ENCODE measurements at regions not wholly inside any gene's neighbourhood (a gene's known extent, or its start where the extent isn't known, plus 50 kb on each side); places are given as distances from the start of the nearest gene placed in this dataset.
"Not testable (repeated sequence)": the region's sequence is repeated elsewhere in the genome, so short reads cannot be mapped to it uniquely, and the experiment has no call there.

DNA sequence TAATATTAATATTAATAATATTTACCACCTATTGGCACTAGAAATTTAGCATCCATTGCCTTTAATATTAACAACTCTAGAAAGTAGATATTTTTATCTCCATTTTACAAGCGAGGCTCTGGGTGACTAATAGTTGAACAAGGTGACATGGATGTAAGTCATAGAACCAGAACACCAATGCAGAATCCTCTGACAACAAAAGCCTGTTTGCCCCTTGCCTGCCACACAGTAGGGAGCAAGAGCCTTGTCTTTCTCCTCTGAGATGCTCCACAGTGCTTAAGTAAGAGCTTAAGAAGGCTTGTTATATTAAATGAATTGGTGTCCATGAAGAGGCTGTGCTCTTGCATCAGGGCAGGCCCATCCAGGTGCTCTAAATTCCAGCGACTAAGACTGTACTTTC is 51.2 kb upstream of the LBX1 start:
- DNase-seq, result no peak

DNA sequence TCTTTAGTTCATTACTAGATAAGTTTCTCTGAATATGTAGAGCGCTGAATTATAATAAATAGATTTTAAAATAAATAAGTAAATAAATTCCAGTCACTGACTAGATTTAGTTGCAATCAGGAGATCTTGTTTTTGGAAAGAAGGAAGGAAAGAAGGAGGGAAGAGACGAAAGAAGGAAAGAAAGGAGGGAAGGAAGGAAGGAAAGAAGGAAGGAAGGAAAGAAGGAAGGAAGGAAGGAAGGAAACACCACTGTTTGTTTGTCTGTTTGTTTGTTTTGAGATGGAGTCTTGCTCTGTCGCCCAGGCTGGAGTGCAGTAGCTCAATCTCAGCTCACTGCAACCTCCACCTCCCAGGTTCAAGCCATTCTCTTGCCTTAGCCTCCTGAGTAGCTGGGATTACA is 51.7 kb upstream of the LBX1 start:
- DNase-seq, result not testable (repeated sequence)

- no peak for DNase-seq
Observed at GRCh38 chr10:101282947-101283346, 53.7 kb upstream of the LBX1 start.

DNA sequence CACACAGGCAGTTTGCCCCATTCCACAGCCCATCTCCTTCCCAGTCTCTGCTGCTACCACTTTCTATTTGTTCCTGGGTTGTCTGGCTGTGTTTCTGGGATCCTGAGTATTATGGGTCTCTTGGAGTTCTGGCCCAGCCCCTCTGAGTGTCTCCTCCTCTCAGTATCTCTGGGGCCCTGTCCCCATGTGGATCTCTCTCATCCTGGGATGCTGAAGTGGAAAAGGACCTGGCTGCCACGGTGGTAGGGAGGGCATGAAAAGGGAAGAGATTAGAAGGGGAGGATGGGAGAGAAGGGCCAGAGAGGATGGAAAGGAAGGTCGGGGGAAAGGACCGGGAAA is 54.5 kb upstream of the LBX1 start:
- no peak for DNase-seq

GRCh38 chr10:101284101-101284743 is 55.0 kb upstream of the LBX1 start:
- DNase-seq, result no peak

GRCh38 chr10:101284744-101285463 is 55.6 kb upstream of the LBX1 start:
- DNase-seq, result no peak

- DNase-seq, result no peak
Observed at GRCh38 chr10:101285519-101286070, 56.3 kb upstream of the LBX1 start.

GRCh38 chr10:101286248-101287046 is 57.2 kb upstream of the LBX1 start:
- DNase-seq, result no peak

- DNase-seq, result no peak
Observed at GRCh38 chr10:101287183-101287996, 58.1 kb upstream of the LBX1 start.

GRCh38 chr10:101287997-101288635 is 58.9 kb upstream of the LBX1 start:
- no peak for DNase-seq

GRCh38 chr10:101289541-101289940 is 60.3 kb upstream of the LBX1 start:
- DNase-seq, result no peak

DNA sequence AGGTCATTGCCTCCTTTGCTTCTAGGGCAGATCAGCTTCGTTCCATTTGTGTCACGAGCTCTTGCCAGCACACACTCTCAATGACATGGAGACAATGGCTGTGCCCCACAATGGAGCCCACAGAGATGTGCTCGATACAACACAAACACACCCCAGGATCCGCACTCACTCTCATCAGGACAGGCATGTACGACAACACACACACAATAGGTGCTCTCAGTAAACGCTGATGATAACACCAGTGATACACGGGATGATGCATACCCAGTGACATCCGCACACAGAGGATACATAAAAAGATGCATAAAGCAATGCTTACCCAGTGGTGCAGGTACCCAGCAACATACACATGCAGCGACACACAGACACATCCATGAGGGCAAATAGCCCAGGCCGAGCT is 61.2 kb upstream of the LBX1 start:
- DNase-seq, result no peak

- DNase-seq, result no peak
Observed at GRCh38 chr10:101290881-101291280, 61.6 kb upstream of the LBX1 start.

GRCh38 chr10:101291331-101292193 is 62.3 kb upstream of the LBX1 start:
- peak; percentile 39 for DNase-seq

DNA sequence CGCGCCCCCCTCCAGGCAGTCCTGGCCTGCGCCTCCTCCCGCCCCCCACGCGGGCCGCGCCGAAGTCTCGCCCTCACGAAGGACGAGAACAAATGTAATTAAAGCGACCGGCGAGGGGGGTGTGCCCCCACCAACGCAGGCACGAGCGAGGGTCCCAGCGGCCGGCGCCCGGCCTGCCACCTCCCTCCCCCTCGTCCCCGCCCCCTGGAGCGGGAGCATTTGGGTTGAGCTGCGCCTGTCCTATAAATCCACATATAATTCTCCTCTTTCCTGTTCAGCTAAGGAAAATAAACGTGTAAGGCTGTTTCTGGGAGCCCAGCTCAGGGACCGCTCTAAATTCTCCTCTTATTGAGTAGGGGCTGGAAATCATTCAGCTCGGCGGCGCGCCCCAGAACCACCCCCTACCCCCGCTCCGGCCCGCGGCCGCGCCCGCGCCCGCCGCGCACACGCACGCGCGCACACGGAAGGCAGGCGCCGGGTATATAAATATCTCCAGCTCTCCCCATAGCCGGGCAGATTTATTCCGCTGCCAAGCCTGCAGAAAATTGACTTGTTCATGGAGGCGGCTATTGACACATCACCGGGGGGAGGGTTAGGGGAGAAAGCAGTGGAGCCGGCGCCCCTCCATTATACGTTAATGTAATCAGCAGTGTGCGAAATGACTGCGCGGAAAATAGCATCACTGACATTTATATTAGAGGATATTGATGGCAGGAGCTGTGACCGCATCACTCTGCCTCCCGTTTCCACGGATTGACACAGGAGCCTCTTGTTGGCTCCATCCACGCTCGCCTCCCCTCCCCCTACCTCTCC is 61.6 kb upstream of the BTRC start:
- no peak for DNase-seq

DNA sequence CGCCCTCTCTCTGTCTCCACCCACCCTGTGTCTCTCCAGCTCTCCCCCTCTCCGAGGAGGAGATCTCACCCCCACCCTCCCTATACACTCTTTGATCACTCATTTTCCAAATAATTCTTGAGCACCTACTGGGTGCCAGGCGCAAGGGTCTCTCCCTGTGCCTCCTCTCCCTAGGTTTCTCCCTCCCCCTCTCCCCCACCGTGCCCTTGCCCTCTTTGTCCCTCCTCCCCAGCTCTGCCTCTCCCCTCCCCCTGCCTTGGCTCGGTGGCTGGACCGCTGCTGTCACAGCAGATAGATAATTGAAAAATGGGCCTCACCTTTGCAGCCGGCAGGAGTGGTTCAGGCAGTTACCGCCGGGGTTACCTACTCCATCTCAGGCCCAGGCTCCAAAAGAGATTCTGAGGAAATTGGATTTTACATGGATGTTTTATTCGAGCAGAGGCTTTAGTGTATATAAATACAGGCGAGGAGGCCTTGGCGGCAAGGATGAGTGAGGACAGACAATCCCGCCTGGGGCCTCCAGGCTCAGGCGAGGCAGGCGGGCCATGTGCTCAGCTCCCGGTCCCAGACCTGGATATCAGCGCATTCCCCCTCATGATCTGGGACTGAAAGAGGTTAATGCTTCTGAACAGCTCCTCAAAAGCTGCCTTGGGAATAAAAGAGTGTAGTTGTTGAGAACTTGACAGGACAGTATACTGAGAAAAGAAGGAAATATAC is 60.8 kb upstream of the BTRC start:
- no peak for DNase-seq

- DNase-seq, result no peak
Observed at GRCh38 chr10:101294109-101294508, 59.9 kb upstream of the BTRC start.

- no peak for DNase-seq
Observed at GRCh38 chr10:101295261-101295660, 58.7 kb upstream of the BTRC start.

GRCh38 chr10:101297901-101298486 is 56.0 kb upstream of the BTRC start:
- peak; percentile 27 for DNase-seq

Measured in fibroblast of skin of scalp (primary cell).